ENCODE measurements at regions not wholly inside any gene's neighbourhood (a gene's known extent, or its start where the extent isn't known, plus 50 kb on each side); places are given as distances from the start of the nearest gene placed in this dataset.

- WGBS, 2 donors: 87 to 88% methylated on average over 9 of the region's 9 CpGs
- no peaks in the 10 kb centered on the region for H3K4me1 ChIP-seq
- H3K4me3 ChIP-seq: no peak overlapping the region
- H3K36me3 ChIP-seq (replicated peaks in 1 of 2; ENCODE audit: insufficient read depth in 1 of 2, low read depth in 2 of 2): no peaks in the 10 kb centered on the region
- DNase-seq: no peak
- H3K27me3 ChIP-seq: no peaks in the 10 kb centered on the region
- intact Hi-C loops (cut with DNase I): no loop called here
- H3K9me3 ChIP-seq: no peaks in the 10 kb centered on the region
- H3K27ac ChIP-seq: no peak overlapping the region
- ATAC-seq: no peak
- no peak for TF ChIP-seq CTCF (IDR thresholded peaks at IDR 0.05)
- no peak for TF ChIP-seq POLR2A (IDR thresholded peaks at IDR 0.05)
Observed at GRCh38 chr12:107337346-107338095, 244.2 kb upstream of the CRY1 start.

DNA sequence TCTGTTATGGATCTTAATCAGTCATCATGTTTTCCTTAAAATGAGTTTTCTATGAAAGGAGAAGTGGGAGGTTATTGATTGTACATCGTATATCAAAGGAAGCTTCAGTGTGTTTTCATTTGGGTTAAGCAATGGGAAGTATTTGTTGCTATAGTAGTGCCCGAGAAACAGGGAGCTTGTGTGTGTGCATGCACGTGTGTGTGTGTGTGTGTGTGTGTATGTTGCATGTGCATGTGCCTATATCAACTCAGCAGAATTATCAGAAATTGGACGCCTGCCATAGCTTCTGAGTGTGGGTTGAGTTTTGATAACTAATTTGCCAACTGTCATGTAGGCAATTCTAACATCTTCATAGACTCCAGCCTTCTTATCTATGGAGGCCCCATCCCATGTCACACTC is 246.1 kb upstream of the CRY1 start:
- TF ChIP-seq CTCF (IDR thresholded peaks at IDR 0.05) (no peak), POLR2A (IDR thresholded peaks at IDR 0.05) (no peak)
- intact Hi-C loops (cut with DNase I): no loop called here
- no peak for DNase-seq
- H3K9me3 ChIP-seq: no peaks in the 10 kb centered on the region
- H3K36me3 ChIP-seq (replicated peaks in 1 of 2; ENCODE audit: insufficient read depth in 1 of 2, low read depth in 2 of 2): no peaks in the 10 kb centered on the region
- 18 to 30% methylated on average over 4 of the region's 4 CpGs for WGBS, 2 donors
- H3K4me3 ChIP-seq: no peak overlapping the region
- no peaks in the 10 kb centered on the region for H3K4me1 ChIP-seq
- ATAC-seq: no peak
- no peak overlapping the region for H3K27ac ChIP-seq
- H3K27me3 ChIP-seq: no peaks in the 10 kb centered on the region

DNA sequence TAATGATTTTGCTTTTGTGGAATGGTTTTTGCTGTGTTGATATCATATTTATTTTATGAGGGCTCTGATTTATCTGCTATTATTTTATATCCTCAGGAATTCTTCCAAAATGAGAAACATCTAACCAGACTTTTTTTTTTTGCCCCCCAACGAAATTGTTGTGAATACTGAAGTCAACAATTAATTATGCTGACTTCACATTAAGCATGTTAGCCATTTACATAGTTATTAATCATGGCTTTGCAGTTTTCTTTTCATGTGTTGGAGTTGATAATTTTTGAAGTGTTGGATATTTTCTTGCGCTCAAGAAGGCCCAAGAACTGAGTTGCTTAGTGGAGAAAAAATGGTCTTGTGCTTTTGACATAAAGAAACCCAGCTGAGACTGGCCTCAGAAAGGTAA is 246.6 kb upstream of the CRY1 start:
- intact Hi-C loops (cut with DNase I): no loop called here
- Histone ChIP-seq H3K9me3 (no peaks in the 10 kb centered on the region), H3K4me3 (no peak overlapping the region), H3K4me1 (no peaks in the 10 kb centered on the region), H3K27me3 (no peaks in the 10 kb centered on the region), H3K27ac (no peak overlapping the region), H3K36me3 (replicated peaks in 1 of 2; ENCODE audit: insufficient read depth in 1 of 2, low read depth in 2 of 2) (no peaks in the 10 kb centered on the region)
- DNase-seq: no peak
- TF ChIP-seq CTCF (IDR thresholded peaks at IDR 0.05) (no peak), POLR2A (IDR thresholded peaks at IDR 0.05) (no peak)
- WGBS, 2 donors: 53 to 54% methylated on average over 2 of the region's 2 CpGs
- no peak for ATAC-seq

DNA sequence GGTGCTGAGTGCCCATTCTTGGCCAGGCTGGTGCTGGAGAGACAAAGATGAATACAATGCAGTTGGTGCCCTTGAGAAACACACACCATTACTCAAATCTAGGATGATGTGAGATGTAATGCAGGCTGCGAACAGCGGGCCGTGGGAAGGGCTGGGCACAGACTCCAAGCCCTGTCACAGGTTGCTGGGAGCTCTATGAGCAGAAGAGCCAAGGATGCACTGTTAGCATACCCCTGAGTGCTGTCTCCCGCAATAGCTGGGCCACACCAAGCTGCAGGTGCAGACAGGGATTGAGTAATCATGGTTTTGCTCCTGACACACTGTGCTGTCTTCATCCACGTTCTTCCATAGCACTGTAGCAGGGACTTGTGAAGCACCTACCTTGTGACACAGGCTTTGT is 247.5 kb upstream of the CRY1 start:
- H3K27me3 ChIP-seq: no peaks in the 10 kb centered on the region
- WGBS, 2 donors: 53 to 67% methylated on average over 4 to 5 of the region's 5 CpGs
- intact Hi-C loops (cut with DNase I): no loop called here
- no peaks in the 10 kb centered on the region for H3K9me3 ChIP-seq
- ATAC-seq: no peak
- H3K27ac ChIP-seq: no peak overlapping the region
- H3K36me3 ChIP-seq (replicated peaks in 1 of 2; ENCODE audit: insufficient read depth in 1 of 2, low read depth in 2 of 2): no peaks in the 10 kb centered on the region
- TF ChIP-seq POLR2A (IDR thresholded peaks at IDR 0.05) (no peak), CTCF (IDR thresholded peaks at IDR 0.05) (no peak)
- H3K4me3 ChIP-seq: no peak overlapping the region
- H3K4me1 ChIP-seq: no peaks in the 10 kb centered on the region
- no peak for DNase-seq

All from body of pancreas (tissue), 4 donors.